DOHH2 (cell line): ENCODE measurements at regions not wholly inside any gene's neighbourhood (a gene's known extent, or its start where the extent isn't known, plus 50 kb on each side); places are given as distances from the start of the nearest gene placed in this dataset.

Experiments used
- H3F3A ChIP-seq: fragments of 200-600 bp; sonication (generic), shearing (Covaris generic); 2 replicates; pipeline ENCODE4 v1.6.0; 2016; ENCODE audit warnings: antibody characterized with exemption, mild to moderate bottlenecking; ENCODE audit not compliant: control insufficient read depth, insufficient read depth
- H3K27ac ChIP-seq: fragments of 200-600 bp; sonication (generic); 2 replicates; pipeline ENCODE4 v1.5.1; 2014; ENCODE audit warnings: low read depth, mild to moderate bottlenecking, low read length, moderate library complexity
- H3K27me3 ChIP-seq: fragments of 200-600 bp; sonication (generic); 2 replicates; pipeline ENCODE4 v1.6.1; 2014; ENCODE audit warnings: mild to moderate bottlenecking, low read length, mixed read lengths; ENCODE audit not compliant: control insufficient read depth
- H3K36me3 ChIP-seq: fragments of 200-600 bp; sonication (generic); 2 replicates; pipeline ENCODE4 v1.6.1; 2014; ENCODE audit warnings: mild to moderate bottlenecking, low read length, moderate library complexity, mixed read lengths; ENCODE audit not compliant: control insufficient read depth
- H3K4me1 ChIP-seq: fragments of 200-600 bp; sonication (generic); 2 replicates; pipeline ENCODE4 v1.6.1; 2014; ENCODE audit warnings: mild to moderate bottlenecking, low read length, mixed read lengths; ENCODE audit not compliant: control insufficient read depth
- H3K4me2 ChIP-seq: fragments of 200-600 bp; sonication (generic); 2 replicates; pipeline ENCODE4 v1.6.0; 2014; ENCODE audit warnings: mild to moderate bottlenecking, low read length, moderate library complexity
- H3K4me3 ChIP-seq: fragments of 200-600 bp; sonication (generic); 2 replicates; pipeline ENCODE4 v1.5.1; 2014; ENCODE audit warnings: mild to moderate bottlenecking, low read length, mixed read lengths
- H3K79me2 ChIP-seq: fragments of 200-600 bp; sonication (generic); 2 replicates; pipeline ENCODE4 v1.6.1; 2014; ENCODE audit warnings: mild to moderate bottlenecking, low read length, mixed read lengths; ENCODE audit not compliant: control insufficient read depth
- H3K9me2 ChIP-seq: fragments of 200-600 bp; sonication (generic); replicated peaks from 2 replicates; pipeline ENCODE4 v1.6.1; 2014; ENCODE audit warnings: mild to moderate bottlenecking, low read length, mixed read lengths; ENCODE audit not compliant: control insufficient read depth
- H3K9me3 ChIP-seq: fragments of 200-600 bp; sonication (generic); 2 replicates; pipeline ENCODE4 v1.6.1; 2014; ENCODE audit warnings: antibody characterized with exemption, low read length, mixed read lengths; ENCODE audit not compliant: control insufficient read depth, insufficient read depth
- H4K20me1 ChIP-seq: fragments of 200-600 bp; sonication (generic); 2 replicates; pipeline ENCODE4 v1.6.0; 2014; ENCODE audit warnings: low read depth, mild to moderate bottlenecking, antibody characterized with exemption, low read length, moderate library complexity; ENCODE audit not compliant: control insufficient read depth, insufficient read depth
- EZH2phosphoT487 ChIP-seq: fragments of 200-600 bp; sonication (generic); IDR thresholded peaks from 2 replicates; pipeline ENCODE4 v1.6.1; 2017; ENCODE audit warnings: borderline replicate concordance, mild to moderate bottlenecking, antibody characterized with exemption, low read length, moderate library complexity, mixed read lengths
- TF ChIP-seq, protein P1 (sequence below): fragments of 200-600 bp; sonication (generic); IDR thresholded peaks from one replicate; pipeline ENCODE4 v1.5.1; 2014; ENCODE audit warnings: antibody characterized with exemption, mild to moderate bottlenecking, low read depth, low read length; ENCODE audit not compliant: poor library complexity, severe bottlenecking

DNA sequence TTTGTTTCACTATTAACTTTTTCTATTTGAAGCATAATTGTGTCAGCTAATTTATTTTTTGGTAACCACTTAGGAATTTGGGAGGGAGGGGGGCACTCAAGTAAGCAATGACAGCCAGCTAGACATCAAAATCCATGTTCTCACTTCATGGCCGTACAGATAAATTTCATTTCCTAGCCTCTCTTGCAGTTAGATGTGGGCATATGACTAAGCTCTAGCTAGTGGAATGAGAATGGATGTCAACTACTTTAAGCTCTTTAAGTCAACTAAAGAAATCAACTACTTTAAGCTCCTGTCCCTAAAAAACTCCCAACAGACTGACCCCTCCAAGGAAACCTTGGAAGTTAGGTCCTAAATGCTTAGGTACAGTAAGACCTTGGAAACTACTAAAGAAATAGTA, 92.0 kb downstream of the KCNRG start:
- Histone ChIP-seq H3K36me3 (peaks cover 45% of the 10 kb centered on the region), H4K20me1 (peaks cover 13% of the 10 kb centered on the region; the same call in 1 of the 2 replicates), H3F3A (peaks cover 12% of the 10 kb centered on the region), H3K27me3 (no peaks in the 10 kb centered on the region), H3K27ac (peak overlapping the region; percentile 76), H3K9me2 (no peaks in the 10 kb centered on the region), H3K4me2 (peak overlapping the region; percentile 66), H3K79me2 (peaks cover 93% of the 10 kb centered on the region), H3K9me3 (no peaks in the 10 kb centered on the region), H3K4me3 (peak overlapping the region; percentile 51), H3K4me1 (peaks cover 44% of the 10 kb centered on the region)
- no peak for TF ChIP-seq EZH2phosphoT487
- TF ChIP-seq, protein P1, sequence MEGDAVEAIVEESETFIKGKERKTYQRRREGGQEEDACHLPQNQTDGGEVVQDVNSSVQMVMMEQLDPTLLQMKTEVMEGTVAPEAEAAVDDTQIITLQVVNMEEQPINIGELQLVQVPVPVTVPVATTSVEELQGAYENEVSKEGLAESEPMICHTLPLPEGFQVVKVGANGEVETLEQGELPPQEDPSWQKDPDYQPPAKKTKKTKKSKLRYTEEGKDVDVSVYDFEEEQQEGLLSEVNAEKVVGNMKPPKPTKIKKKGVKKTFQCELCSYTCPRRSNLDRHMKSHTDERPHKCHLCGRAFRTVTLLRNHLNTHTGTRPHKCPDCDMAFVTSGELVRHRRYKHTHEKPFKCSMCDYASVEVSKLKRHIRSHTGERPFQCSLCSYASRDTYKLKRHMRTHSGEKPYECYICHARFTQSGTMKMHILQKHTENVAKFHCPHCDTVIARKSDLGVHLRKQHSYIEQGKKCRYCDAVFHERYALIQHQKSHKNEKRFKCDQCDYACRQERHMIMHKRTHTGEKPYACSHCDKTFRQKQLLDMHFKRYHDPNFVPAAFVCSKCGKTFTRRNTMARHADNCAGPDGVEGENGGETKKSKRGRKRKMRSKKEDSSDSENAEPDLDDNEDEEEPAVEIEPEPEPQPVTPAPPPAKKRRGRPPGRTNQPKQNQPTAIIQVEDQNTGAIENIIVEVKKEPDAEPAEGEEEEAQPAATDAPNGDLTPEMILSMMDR: no peak

DNA sequence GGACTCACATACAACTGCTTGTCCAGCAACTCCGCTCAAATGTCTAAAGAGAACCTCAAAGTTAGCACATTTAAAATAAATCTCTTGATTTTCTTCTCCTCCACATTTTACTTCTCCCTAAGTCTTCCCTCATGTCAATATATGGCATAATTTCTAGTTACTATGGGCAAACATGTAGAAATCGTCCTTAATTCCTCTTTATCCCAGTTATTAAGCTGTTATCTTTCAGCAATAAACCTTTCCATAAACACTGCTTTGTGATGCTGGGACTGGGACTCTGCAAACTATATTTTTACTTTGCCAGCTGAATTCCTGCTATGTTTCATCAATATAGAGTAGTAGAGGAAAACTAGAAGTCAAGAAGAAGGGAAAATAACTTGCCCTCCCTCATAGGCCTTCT, 99.7 kb downstream of the KCNRG start:
- H3K79me2 ChIP-seq: peaks cover 95% of the 10 kb centered on the region
- peaks cover 8% of the 10 kb centered on the region; the same call in 1 of the 2 replicates for H4K20me1 ChIP-seq
- no peak overlapping the region for H3K4me2 ChIP-seq

DNA sequence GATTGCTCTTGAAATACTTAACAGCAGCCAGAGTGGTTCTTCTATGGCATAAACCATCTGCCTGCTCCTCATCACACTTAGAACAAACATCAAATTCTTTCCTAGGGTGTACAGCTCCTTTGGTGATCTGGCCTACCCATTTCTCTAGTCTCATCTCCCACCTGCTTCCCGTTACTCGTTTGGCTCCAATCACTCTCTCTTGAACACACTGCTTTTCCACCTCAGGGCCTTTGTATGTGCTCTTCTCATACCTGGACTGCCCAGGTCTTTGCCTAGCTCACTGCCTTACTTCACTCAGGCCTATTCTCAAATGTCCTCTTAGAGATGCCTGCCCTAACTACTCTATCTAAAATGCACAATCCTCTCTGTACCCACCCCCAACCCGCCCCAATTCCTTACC, 100.5 kb downstream of the KCNRG start:
- H3K4me2 ChIP-seq: no peak overlapping the region
- H4K20me1 ChIP-seq: peaks cover 8% of the 10 kb centered on the region; the same call in 1 of the 2 replicates
- H3K79me2 ChIP-seq: peaks cover 96% of the 10 kb centered on the region
- peaks cover 13% of the 10 kb centered on the region for H3K4me1 ChIP-seq
- no peak overlapping the region for H3K27ac ChIP-seq
- peaks cover 42% of the 10 kb centered on the region for H3K36me3 ChIP-seq
- H3F3A ChIP-seq: peaks cover 15% of the 10 kb centered on the region
- no peak overlapping the region for H3K4me3 ChIP-seq
- H3K9me3 ChIP-seq: no peaks in the 10 kb centered on the region
- no peaks in the 10 kb centered on the region for H3K27me3 ChIP-seq
- TF ChIP-seq, protein P1: no peak
- no peak for TF ChIP-seq EZH2phosphoT487
- no peaks in the 10 kb centered on the region for H3K9me2 ChIP-seq

More for the DNA sequence above, 99.7 kb downstream of the KCNRG start:
- Histone ChIP-seq H3K27ac (no peak overlapping the region), H3K27me3 (no peaks in the 10 kb centered on the region), H3K9me2 (no peaks in the 10 kb centered on the region), H3K4me1 (peaks cover 13% of the 10 kb centered on the region), H3K36me3 (peaks cover 45% of the 10 kb centered on the region), H3K4me3 (no peak overlapping the region), H3F3A (peaks cover 15% of the 10 kb centered on the region), H3K9me3 (no peaks in the 10 kb centered on the region)
- no peak for TF ChIP-seq EZH2phosphoT487
- TF ChIP-seq, protein P1: no peak
